ENCODE measurements at regions not wholly inside any gene's neighbourhood (a gene's known extent, or its start where the extent isn't known, plus 50 kb on each side); places are given as distances from the start of the nearest gene placed in this dataset.

GRCh38 chr11:92276773-92277172 is 52.2 kb downstream of the FAT3 start:
- peak; percentile 58 for DNase-seq

- peak; percentile 23 for DNase-seq
Observed at GRCh38 chr11:92277871-92278270, 53.3 kb downstream of the FAT3 start.

GRCh38 chr11:92278791-92279433 is 54.3 kb downstream of the FAT3 start:
- DNase-seq: no peak

- DNase-seq: no peak
Observed at GRCh38 chr11:92284107-92284506, 59.5 kb downstream of the FAT3 start.

- DNase-seq: no peak
Observed at GRCh38 chr11:92284558-92284957, 59.9 kb downstream of the FAT3 start.

GRCh38 chr11:92285776-92286175 is 61.2 kb downstream of the FAT3 start:
- DNase-seq: no peak

GRCh38 chr11:92286709-92287108 is 62.1 kb downstream of the FAT3 start:
- DNase-seq: no peak

GRCh38 chr11:92295175-92296137 is 70.8 kb downstream of the FAT3 start:
- DNase-seq: peak; percentile 15

GRCh38 chr11:92296138-92296515 is 71.5 kb downstream of the FAT3 start:
- DNase-seq: peak; percentile 42

GRCh38 chr11:92297567-92298553 is 73.2 kb downstream of the FAT3 start:
- DNase-seq: no peak

- no peak for DNase-seq
Observed at GRCh38 chr11:92300876-92301275, 76.3 kb downstream of the FAT3 start.

- DNase-seq: peak; percentile 12
Observed at GRCh38 chr11:92302770-92303169, 78.2 kb downstream of the FAT3 start.

- no peak for DNase-seq
Observed at GRCh38 chr11:92304271-92304670, 79.7 kb downstream of the FAT3 start.

- DNase-seq: no peak
Observed at GRCh38 chr11:92306966-92307510, 82.4 kb downstream of the FAT3 start.

- DNase-seq: no peak
Observed at GRCh38 chr11:92308366-92308765, 83.7 kb downstream of the FAT3 start.

- DNase-seq: peak; percentile 12
Observed at GRCh38 chr11:92311616-92312449, 87.2 kb downstream of the FAT3 start.

GRCh38 chr11:92313784-92314183 is 89.2 kb downstream of the FAT3 start:
- no peak for DNase-seq

GRCh38 chr11:92314499-92314898 is 89.9 kb downstream of the FAT3 start:
- DNase-seq: peak; percentile 11

- DNase-seq: no peak
Observed at GRCh38 chr11:92316106-92316809, 91.6 kb downstream of the FAT3 start.

- DNase-seq: no peak
Observed at GRCh38 chr11:92317222-92317621, 92.6 kb downstream of the FAT3 start.

GRCh38 chr11:92317721-92318120 is 93.1 kb downstream of the FAT3 start:
- DNase-seq: no peak
